Heart left ventricle (tissue), 16 donors: ENCODE measurements at regions not wholly inside any gene's neighbourhood (a gene's known extent, or its start where the extent isn't known, plus 50 kb on each side); places are given as distances from the start of the nearest gene placed in this dataset.

Experiments used
- ATAC-seq, 4 donors: fragments of 200-7000 bp; cut with Tn5 transposase; one replicate each; pipeline ENCODE4 v1.9.1; 2020 to 2022; ENCODE audit warnings: moderate library complexity in 4 of 4, mild to moderate bottlenecking in 3 of 4, moderate number of reproducible peaks in 1 of 4
- DNase-seq, 5 donors: peaks; one replicate each; pipeline ENCODE4 v3.0.0-alpha.2; 2020
- H3K27ac ChIP-seq, 12 donors: fragments of 200-600 bp; sonication (generic) in 4 of 12; one replicate each; pipeline versions ENCODE4 v1.5.0 to v1.8.0; 2016 to 2022; ENCODE audit warnings: mild to moderate bottlenecking in 2 of 12
- H3K27me3 ChIP-seq, 9 donors: fragments of 200-600 bp; sonication (generic) in 2 of 9; one replicate each; pipeline versions ENCODE4 v1.5.1 to v1.8.0; 2016 to 2022; ENCODE audit warnings: mild to moderate bottlenecking in 3 of 9
- H3K36me3 ChIP-seq, 9 donors: fragments of 200-600 bp; sonication (generic) in 2 of 9; one replicate each; pipeline versions ENCODE4 v1.5.0 to v1.8.0; 2018 to 2022; ENCODE audit warnings: mild to moderate bottlenecking in 2 of 9
- H3K4me1 ChIP-seq, 12 donors: fragments of 200-600 bp; sonication (generic) in 4 of 12; one replicate each; pipeline versions ENCODE4 v1.5.0 to v1.8.0; 2016 to 2022; ENCODE audit warnings: mild to moderate bottlenecking in 3 of 12
- H3K4me3 ChIP-seq, 12 donors: fragments of 200-600 bp; sonication (generic) in 4 of 12; one replicate each; pipeline versions ENCODE4 v1.5.0 to v1.8.0; 2017 to 2022; ENCODE audit warnings: mild to moderate bottlenecking in 9 of 12, moderate library complexity in 4 of 12
- H3K9me3 ChIP-seq, 12 donors: fragments of 200-600 bp; sonication (generic) in 4 of 12; one replicate each; pipeline versions ENCODE4 v1.5.0 to v1.8.0; 2016 to 2022; ENCODE audit warnings: mild to moderate bottlenecking in 1 of 12
- POLR2A ChIP-seq, 2 donors: fragments of 450-650 bp; IDR thresholded peaks; one replicate each; pipeline ENCODE4 v1.6.1; 2017; ENCODE audit warnings: antibody characterized with exemption in 2 of 2, mild to moderate bottlenecking in 2 of 2, moderate library complexity in 2 of 2
- WGBS, 4 donors: extraction: QIAGEN DNeasy Blood & Tissue Kit in 2 of 4; methylation state at CpG; one replicate each; pipeline versions ENCODE4 v1.1.5 to v1.1.7; 2013 to 2018; 5-methylcytosine and 5-hydroxymethylcytosine counted together
- intact Hi-C, 10 donors: fragments of 100-400 bp; cut with DNase I; formaldehyde crosslinking; loops; one replicate each; pipeline versions ENCODE4 v1.11.1 to v1.14.2; 2022
- TF ChIP-seq, protein P1 (sequence below), 12 donors: fragments of 200-600 bp; sonication (generic) in 4 of 12; IDR thresholded peaks; one replicate each; pipeline versions ENCODE4 v1.5.0 to v1.8.0; 2018 to 2022; ENCODE audit warnings: antibody characterized with exemption in 12 of 12, mild to moderate bottlenecking in 5 of 12
- donor health status: ischemic (EF 13 %, LVEDD 7.1; RV severe dilation, severe dysfunction).
- donor health status: healthy with polysubstance abuse.
- donor health status: DM: no; HTN: yes; CAD: no.
- donor health status: DM: no; HTN: no; CAD: no.
- donor health status: ischemic (EF 25% LVEDD 6.9; RV normal size, moderate dysfunction).
- donor health status: ischemic (EF 25% LVEDD 5.7; RV mildly dilated, moderate dysfunction).
- donor health status: healthy.
- donor health status: DM: yes; HTN: yes; CAD: no.
- donor health status: ischemic (EF 35%, LVEDD 5.7; RV mildly dilated, moderate dysfunction).
- donor health status: nonischemic (EF 11% LVEDD 7.7; RV severe dilation, severe dysfunction).
- donor health status: DM: yes; HTN: yes; CAD: no.
- donor health status: PGD.
- donor health status: ischemic (EF 29% LVEDD 5.4; RV normal size, mild dysfunction).
- donor health status: nonischemic (EF 23%, LVEDD 6.1; RV moderate dilation, normal function).

DNA sequence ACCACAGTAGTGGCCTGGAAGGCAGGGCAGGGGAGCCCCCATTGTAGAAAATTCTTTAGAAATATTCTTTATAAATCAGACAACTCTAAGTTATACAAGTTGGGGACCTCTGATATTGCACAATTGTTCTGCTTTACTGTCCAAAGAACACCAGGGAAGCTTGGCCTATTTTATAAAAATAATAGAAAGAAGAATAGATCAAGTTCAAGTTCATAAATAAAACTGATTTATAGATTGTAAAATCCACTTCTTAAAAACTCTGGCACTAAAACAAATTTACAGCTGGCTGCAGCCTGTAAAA lies 55.0 kb upstream of the GALNT2 start:
- no peaks in the 10 kb centered on the region for H3K27me3 ChIP-seq
- no peak overlapping the region for H3K27ac ChIP-seq
- H3K4me3 ChIP-seq = no peak overlapping the region
- TF ChIP-seq POLR2A (IDR thresholded peaks at IDR 0.05) = no peak
- TF ChIP-seq, protein P1, sequence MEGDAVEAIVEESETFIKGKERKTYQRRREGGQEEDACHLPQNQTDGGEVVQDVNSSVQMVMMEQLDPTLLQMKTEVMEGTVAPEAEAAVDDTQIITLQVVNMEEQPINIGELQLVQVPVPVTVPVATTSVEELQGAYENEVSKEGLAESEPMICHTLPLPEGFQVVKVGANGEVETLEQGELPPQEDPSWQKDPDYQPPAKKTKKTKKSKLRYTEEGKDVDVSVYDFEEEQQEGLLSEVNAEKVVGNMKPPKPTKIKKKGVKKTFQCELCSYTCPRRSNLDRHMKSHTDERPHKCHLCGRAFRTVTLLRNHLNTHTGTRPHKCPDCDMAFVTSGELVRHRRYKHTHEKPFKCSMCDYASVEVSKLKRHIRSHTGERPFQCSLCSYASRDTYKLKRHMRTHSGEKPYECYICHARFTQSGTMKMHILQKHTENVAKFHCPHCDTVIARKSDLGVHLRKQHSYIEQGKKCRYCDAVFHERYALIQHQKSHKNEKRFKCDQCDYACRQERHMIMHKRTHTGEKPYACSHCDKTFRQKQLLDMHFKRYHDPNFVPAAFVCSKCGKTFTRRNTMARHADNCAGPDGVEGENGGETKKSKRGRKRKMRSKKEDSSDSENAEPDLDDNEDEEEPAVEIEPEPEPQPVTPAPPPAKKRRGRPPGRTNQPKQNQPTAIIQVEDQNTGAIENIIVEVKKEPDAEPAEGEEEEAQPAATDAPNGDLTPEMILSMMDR (IDR thresholded peaks at IDR 0.05) = no peak
- intact Hi-C loops = no loop called here
- ATAC-seq (no peak), DNase-seq (no peak)
- no peaks in the 10 kb centered on the region for H3K4me1 ChIP-seq
- H3K36me3 ChIP-seq = no peaks in the 10 kb centered on the region
- no peaks in the 10 kb centered on the region for H3K9me3 ChIP-seq

DNA sequence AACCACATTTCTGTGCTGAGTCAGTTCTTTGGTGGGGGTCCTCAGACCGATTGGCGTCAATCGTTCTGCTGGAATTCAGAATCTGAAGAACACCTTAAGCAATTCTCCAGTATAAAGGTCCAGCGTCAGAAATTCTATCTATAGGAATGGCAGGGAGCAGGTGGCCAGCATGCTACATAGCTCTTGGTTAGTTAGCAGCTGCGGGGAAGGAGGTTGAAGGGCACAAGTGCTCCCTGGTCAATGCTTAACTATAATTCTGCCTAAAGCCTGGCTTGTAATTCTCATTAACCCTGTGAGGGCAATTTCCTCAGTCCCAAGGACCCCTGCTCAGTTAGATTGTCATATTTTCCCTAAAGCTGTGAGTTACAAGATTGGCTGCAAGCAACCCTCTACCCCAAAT lies 54.3 kb upstream of the GALNT2 start:
- no peak for ATAC-seq
- Histone ChIP-seq H3K27me3 (no peaks in the 10 kb centered on the region), H3K9me3 (no peaks in the 10 kb centered on the region), H3K4me1 (no peaks in the 10 kb centered on the region), H3K27ac (no peak overlapping the region), H3K4me3 (no peak overlapping the region), H3K36me3 (no peaks in the 10 kb centered on the region)
- TF ChIP-seq, protein P1 (IDR thresholded peaks at IDR 0.05) = no peak
- no peak for TF ChIP-seq POLR2A (IDR thresholded peaks at IDR 0.05)
- WGBS, 4 donors = 91 to 93% (median 92%) methylated on average over 5 of the region's 5 CpGs
- intact Hi-C loops = no loop called here
- no peak for DNase-seq

GRCh38 chr1:230016159-230016558 lies 50.9 kb upstream of the GALNT2 start:
- no peak for ATAC-seq
- Histone ChIP-seq H3K27me3 (no peaks in the 10 kb centered on the region), H3K4me1 (no peaks in the 10 kb centered on the region), H3K36me3 (no peaks in the 10 kb centered on the region), H3K4me3 (no peak overlapping the region), H3K9me3 (no peaks in the 10 kb centered on the region), H3K27ac (no peak overlapping the region)
- 83 to 91% (median 88%) methylated on average over 5 of the region's 5 CpGs for WGBS, 4 donors
- TF ChIP-seq POLR2A (IDR thresholded peaks at IDR 0.05) = no peak
- TF ChIP-seq, protein P1 (IDR thresholded peaks at IDR 0.05) = no peak
- no peak for DNase-seq
- intact Hi-C loops = no loop called here
